DMS 273 treated with DMSO at 0.1 percent for 48 hours (cell line): ENCODE measurements at regions not wholly inside any gene's neighbourhood (a gene's known extent, or its start where the extent isn't known, plus 50 kb on each side); places are given as distances from the start of the nearest gene placed in this dataset.
"Not testable (repeated sequence)": the region's sequence is repeated elsewhere in the genome, so short reads cannot be mapped to it uniquely, and the experiment has no call there.

Experiments used
- DNase-seq: peaks from one replicate; lab custom pipeline; 2025; lab: John Stamatoyannopoulos, UW

DNA sequence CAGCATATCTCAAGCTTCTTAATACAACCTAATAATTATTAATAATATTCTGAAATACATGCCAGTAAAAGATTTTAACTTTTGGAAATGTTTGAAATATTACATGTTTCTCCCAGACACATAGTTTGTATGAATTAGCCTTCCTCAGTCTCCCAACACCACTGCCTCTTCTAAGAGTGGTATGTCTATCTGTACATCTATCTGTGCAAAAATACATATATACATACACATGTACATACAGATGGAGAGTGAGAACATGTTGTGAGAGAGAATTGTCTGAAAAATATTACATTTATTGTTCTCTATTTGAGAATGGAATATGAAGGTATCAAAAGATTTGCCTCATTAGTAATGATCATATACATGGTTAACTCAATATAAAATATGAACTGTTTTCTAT, 1567.2 kb upstream of the PRR20A start:
- no peak for DNase-seq

DNA sequence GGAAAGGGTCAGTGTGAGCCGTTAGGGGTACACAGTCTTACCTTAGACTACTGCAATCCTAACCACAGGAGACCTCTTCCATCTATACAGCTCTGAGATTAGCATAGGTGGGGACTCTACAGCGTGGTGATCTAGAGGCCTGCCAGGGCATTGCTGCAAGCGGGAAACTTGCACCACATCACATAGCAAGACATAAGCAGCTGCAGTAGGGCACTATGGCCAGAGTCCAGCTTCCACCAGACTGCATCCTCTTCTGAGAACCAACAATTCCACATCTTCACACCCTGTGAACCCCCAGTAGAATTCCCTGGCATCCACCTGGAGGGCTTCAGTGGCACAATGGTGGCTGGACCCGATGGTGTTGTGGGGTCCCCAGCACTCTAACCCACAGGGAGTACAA, 1564.3 kb upstream of the PRR20A start:
- no peak for DNase-seq

DNA sequence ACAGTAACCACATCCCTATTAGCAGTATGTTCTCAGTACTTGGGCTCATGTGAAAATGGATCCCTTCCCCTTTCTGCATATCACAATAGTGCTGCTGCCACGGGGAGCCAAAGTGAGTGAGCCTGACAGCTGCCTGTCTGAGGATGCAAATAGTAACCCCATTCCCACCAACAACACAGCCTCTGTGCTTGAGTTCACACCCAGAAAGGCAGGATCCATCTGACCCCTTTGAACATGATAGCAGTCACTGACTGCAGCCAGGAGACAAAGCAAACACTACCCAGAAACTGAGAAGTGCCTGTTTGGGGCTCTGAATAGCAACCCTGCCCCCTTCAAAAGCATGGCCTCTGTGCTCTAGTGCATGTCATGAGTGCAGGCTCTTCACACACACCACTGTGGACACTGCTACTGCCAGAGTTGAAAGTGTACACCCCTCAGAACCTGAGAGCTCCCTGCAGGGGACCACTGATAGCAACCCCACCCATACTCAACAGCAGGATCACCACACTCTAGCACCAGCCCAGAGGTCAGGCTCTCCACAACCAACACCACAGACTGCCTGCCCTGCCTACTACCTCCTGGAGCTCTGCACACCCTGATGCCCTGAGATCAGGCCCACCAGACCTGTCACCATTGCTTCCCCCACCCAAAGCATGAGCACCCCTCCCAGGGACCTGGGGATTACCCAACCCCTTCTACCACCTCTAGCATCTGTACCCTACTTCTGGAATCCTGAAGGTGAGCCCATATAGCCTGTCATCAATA, 1563.5 kb upstream of the PRR20A start:
- no peak for DNase-seq

- DNase-seq = no peak
Measured at GRCh38 chr13:55577847-55578210, 1562.9 kb upstream of the PRR20A start.

DNA sequence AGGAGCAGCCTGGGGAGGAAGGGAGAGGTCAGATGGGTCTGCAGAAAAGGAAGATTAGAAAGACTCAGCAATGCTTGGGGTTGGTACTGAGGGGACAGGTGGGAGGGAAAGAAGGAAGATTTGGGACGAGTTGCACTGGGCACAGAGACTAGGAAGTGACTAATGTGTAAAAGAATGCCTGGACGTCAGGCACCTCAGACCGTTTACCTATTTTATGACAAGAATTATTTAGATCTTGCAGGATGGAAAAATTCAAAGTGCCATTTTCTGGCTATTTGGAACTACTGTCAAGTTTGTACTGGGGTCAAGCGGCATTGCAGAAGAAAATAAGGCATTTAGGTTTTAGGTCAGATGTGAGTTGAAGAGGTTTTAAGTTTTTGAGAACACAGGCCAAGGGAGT, 1558.4 kb upstream of the PRR20A start:
- not testable (repeated sequence) for DNase-seq

DNA sequence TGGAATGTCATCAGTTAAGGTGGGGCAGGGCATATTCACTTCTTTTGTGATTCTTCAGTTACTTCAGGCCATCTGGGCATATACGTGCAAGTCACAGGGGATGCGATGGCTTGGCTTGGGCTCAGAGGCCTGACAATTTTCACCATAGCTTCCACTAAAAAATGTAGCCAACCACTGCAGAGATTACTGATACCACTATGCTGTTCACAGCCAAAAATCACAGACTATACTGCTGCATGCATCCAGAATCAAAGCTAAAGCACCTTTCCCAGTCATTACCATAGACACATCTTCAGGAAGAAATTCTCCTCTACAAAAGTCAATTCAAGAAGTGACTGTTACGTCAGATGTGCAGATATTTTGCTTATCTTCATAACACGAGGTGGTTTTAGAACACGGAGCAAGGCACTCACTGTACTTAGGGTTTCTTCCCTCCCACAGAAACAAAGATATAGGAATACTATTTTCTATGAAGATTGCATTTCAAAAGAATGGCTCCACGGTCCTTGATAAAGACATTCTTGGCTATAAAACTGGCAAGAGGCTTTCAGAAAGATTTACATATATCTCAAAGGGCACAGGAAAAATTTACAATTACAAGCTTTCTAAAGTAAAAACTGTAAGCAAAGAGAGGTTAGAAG, 1556.6 kb upstream of the PRR20A start:
- no peak for DNase-seq

DNA sequence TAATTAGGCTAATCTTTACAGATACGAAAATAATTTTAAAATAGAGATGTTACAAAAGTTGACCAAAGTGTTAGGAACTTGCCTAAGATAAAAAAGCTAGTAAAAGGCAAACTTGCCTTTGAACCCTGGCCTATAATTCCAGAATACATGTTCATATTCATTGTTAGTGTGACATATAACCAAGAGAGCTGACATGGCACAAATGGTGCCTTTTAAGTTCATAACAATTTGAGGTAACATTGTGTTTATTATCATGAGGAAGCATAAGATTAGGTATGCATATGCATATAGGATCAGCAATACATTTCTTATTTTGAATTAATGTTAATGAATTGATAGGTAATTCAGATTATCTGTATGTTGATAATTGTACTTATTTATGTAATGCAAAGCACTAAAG, 1537.9 kb upstream of the PRR20A start:
- DNase-seq = no peak

DNA sequence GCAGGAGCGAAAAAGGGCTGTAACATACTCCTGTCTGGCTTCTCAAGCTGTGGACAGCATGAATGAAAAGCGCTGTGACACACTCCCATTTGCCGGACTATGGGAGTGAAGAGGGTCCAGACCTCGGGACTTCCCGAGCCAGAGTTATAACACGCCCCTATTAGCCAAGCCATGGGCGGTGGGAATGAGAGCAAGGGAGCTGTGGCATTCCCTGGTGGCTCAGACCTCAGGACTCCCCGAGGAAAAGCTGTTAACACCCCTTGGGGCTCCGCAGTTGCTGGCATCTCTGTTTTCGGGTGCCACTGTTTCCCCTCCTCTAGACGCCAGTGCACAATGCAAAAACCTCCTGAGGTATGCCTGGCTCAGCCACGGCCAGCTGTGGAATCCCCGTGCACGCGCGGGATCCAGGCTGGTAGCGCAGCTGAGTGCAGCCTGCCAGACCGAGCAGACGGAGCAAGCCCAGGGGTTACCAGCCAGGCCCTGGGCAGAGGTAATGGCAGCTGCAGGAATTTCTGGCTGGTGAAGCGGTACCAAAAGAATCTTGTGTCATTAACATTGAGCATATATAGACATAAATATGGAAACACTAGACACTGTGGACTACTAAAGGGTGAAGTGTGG, 1534.6 kb upstream of the PRR20A start:
- no peak for DNase-seq

DNA sequence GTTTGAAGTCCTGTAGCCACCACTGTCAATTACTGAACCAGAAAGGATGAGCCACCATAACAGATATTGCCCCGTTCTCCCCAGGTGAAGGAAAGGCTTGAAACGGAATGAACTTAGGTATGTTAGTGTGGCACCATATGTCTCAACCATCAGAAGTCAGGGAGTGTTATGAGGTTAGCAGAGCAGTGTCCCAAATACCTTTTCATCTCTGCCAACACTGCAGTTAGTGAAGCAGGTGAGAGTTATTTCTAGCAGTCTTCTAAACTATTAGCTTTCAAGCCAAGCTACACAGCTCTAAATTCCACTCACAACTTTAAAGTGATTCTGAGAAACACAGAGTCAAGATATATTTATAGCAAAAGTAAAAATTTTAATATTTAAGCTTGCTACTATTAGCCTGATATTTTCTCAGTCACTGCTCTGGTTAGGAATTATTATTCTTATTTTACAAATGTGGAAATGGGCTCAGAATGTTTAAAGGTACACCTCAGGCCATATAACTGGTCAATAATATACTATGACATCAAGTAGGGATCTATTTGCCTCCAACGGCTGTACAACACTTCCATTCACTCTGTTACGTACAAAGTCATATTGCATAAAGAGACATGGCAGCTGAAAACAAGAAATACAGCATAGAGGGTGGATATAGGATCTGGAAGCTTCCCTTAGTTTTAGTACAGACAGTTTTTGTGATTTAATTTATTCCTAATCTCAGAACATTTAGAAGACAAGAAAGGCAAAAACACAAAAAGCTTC, 1527.1 kb upstream of the PRR20A start:
- DNase-seq = no peak

GRCh38 chr13:55615081-55615480, 1525.6 kb upstream of the PRR20A start:
- no peak for DNase-seq

- no peak for DNase-seq
Measured at GRCh38 chr13:55617241-55617640, 1523.5 kb upstream of the PRR20A start.

DNA sequence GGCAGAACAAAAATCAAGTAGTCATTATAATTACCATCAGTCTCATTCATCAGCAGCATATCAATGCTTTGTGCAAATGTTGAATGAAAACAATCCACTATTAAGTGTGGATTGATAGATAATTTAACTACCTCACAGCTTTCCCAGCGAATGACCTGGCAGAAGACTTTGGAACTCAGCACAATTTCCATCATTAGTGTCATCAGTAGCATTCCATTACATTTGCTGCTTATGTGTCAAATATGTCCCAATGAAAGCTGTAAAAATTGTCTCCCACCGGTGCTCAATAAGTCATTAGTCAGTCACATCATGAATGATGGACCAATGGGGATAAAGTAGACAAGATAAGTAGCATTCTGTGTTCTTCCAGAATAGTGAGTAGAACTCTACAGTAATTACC, 1513.5 kb upstream of the PRR20A start:
- DNase-seq = no peak

GRCh38 chr13:55632402-55632801, 1508.3 kb upstream of the PRR20A start:
- DNase-seq = no peak

GRCh38 chr13:55649485-55649884, 1491.2 kb upstream of the PRR20A start:
- DNase-seq = no peak

GRCh38 chr13:55652657-55653056, 1488.1 kb upstream of the PRR20A start:
- no peak for DNase-seq

DNA sequence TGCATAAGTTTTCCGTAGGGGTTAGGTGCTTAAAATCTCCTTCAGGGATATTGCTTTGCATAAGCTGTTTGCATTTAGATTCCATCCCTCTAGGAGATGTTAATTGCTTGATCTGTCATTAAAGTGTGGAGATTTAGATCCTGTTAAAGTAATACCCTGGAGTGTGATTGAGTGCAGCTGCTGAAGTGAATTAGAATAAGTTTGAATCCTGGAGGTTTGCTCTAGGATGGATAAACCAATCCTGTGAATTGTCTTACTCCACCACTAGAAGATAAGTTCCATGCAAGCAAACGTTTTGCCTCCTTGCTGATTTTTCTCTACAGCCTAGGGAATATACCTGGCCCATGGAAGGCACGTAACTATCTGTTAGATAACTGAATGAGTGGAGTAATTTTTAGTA, 1487.2 kb upstream of the PRR20A start:
- DNase-seq = no peak

DNA sequence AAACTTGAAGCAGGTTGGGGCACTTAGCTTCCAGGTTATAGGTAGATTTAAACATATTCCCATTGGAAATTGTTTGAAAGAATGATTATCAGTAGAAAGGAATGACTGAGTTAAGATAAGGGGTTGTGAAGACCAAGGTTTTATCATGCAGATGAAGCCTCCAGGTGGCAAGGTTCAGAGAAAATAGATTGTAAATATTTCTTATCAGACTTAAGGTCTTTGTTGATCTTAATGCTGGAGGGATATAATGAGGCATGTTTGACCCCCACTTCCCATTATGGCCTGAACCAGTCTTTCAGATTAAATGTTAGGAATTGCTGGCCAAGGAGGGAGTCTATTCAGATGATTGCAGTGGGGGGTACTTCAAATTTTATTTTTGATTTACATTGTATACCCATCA, 1486.5 kb upstream of the PRR20A start:
- no peak for DNase-seq

DNA sequence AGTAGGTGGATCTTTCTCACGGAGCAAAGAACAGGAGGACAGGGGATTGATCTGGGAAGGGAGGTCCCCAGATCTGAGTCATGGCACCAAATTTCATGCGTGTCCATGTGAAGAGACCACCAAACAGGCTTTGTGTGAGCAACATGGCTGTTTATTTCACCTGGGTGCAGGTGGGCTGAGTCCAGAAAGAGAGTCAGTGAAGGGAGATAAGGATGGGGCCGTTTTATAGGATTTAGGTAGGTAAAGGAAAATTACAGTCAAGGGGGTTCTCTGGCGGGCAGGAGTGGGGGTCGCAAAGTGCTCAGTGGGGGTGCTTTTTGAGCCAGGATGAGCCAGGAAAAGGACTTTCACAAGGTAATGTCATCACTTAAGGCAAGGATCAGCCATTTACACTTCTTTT, 1480.5 kb upstream of the PRR20A start:
- DNase-seq = not testable (repeated sequence)

- no peak for DNase-seq
Measured at GRCh38 chr13:55660851-55661250, 1479.9 kb upstream of the PRR20A start.

DNA sequence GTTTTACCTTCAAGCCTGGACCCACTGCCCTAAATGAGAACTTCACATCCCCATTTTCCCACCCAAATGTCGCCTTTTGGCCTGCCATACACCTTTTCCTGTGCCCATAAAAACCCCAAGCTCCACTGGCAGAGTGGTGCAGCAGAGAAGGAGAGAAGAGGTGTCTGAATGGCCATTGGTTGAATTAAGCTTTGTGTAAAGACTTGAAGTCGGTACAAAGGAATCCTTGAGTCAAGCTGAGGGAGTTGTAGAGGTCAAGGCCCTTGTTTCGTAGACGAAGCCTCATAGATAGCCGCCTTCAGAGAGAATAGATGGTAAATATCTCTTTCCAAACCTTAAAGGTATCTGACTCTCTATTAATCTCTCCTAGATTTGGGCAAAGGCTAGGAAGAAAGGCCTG, 1479.2 kb upstream of the PRR20A start:
- no peak for DNase-seq

DNA sequence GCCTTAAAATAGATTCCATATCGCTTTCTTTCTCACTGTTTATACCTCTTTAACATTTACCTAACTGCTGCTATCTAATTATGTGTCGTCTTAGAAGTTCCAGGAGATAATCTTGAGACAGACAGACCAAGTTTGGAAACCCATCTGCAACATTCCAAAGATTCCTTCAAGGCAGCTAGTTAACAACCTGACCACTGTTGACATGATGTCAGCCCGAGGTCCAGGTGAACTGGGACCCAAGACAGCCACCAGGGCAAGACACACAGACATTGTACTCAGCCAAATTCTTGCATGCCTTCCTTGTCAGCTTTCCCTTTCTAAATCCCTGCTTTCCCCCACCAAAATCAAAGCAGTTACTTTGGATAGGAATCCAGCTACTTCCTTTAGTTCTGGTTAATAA, 1476.5 kb upstream of the PRR20A start:
- DNase-seq = no peak

DNA sequence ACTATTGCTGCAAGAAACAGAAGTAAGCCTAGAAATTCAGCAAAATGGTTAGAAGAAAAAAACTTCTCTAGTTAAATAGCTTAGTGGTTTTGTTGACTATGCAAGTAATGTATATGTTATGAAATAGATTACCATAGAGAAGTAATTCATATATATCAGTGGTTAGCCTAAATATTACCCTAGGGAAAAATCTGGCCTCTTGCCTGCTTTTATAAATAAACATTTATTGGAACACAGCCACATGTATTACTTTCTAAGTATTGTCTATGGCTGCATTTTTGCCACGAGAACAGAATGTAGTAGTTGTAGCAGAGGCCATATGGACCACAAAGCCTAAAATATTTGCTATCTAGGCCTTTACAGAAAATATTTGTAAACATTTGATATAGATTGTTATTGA, 1471.7 kb upstream of the PRR20A start:
- no peak for DNase-seq

DNA sequence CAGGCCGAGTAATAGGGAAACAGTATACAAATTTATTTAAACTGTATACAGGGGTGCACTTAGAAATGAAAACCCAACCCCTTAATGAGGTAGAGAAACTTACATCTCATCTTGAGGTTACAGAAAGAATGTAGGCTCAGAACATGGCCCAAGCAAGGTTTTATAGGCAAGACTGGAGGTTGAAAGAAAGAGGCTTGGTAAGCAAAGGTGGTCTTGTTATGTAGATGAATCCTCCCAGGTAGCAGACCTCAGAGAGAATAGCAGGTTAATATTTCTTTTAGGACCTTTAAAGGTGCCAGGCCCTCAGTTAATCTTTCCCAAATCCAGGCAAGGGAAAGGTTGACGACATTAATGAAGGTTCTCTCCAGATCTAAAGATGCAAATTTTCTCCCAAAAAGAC, 1466.8 kb upstream of the PRR20A start:
- DNase-seq = no peak
